ENCODE measurements at regions not wholly inside any gene's neighbourhood (a gene's known extent, or its start where the extent isn't known, plus 50 kb on each side); places are given as distances from the start of the nearest gene placed in this dataset.

DNA sequence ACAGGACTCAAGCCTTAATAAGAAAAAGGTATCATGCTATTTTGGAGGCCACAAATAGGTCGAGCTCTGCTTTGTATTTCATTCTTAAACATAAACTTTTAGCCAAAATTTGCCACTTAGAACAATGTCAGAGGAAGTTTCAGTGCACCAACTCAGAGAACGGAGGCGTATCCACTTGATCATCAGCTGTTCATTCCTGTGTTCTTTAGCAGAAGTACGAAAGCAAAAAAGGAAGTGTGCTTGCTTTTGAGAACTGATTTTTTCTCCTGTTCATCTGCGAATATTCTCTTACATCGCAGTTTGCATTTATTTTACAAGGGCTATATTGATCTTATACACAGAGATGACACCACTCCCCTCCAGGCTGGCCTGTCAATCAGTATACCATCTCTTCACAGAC is 188.6 kb upstream of the SOX5 start:
- BruUV-seq (replicated peaks), result no TSS peak

DNA sequence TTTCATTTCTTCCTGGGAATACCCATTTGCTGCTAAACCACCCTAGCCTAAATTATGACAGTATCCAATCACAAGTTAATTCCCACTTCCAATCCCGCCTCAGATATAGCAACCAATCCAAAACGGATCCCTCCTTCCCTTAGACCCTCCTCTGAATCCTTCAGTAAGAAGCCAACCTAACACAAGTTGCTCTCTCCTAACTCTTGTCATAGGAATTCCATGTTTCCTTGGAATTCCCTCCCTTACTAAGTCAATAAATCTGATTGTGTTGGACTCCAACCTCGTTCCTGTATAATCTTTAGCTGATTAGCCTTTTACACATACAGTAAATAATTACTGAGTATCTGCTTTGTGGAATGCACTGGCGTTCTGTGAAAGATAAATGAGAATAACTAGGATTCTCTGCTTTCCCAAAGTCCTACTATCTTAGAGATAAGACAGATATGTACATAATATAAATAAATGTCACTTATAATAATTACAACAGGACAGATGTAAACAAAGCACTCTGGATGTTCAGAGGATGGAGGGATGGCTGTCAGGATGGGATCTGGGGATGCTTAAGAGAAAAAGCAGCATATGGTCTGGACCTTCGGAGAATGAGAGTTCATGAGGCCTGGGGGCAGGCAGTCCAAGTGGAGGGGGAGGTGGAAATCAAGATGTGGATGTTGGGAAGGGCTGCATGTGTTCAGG is 185.8 kb upstream of the SOX5 start:
- ATAC-seq, result no peak
- TF ChIP-seq, protein P1, sequence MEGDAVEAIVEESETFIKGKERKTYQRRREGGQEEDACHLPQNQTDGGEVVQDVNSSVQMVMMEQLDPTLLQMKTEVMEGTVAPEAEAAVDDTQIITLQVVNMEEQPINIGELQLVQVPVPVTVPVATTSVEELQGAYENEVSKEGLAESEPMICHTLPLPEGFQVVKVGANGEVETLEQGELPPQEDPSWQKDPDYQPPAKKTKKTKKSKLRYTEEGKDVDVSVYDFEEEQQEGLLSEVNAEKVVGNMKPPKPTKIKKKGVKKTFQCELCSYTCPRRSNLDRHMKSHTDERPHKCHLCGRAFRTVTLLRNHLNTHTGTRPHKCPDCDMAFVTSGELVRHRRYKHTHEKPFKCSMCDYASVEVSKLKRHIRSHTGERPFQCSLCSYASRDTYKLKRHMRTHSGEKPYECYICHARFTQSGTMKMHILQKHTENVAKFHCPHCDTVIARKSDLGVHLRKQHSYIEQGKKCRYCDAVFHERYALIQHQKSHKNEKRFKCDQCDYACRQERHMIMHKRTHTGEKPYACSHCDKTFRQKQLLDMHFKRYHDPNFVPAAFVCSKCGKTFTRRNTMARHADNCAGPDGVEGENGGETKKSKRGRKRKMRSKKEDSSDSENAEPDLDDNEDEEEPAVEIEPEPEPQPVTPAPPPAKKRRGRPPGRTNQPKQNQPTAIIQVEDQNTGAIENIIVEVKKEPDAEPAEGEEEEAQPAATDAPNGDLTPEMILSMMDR (conservative IDR thresholded peaks at IDR 0.05; ENCODE audit: low read depth, low read length), result no peak
- TF ChIP-seq EZH2 (IDR thresholded peaks at IDR 0.05; ENCODE audit: low read length, unreplicated experiment), result no peak
- H3K9me3 ChIP-seq (ENCODE audit: low read length), result no peaks in the 10 kb centered on the region

More for the DNA sequence above, 188.6 kb upstream of the SOX5 start:
- no peak overlapping the region for H3K4me3 ChIP-seq (ENCODE audit: low read length)
- H2AFZ ChIP-seq (ENCODE audit: low read length), result no peak overlapping the region
- H3F3A ChIP-seq (ENCODE audit: low read length, unreplicated experiment), result no peaks in the 10 kb centered on the region
- ATAC-seq, result no peak
- H3K9ac ChIP-seq (ENCODE audit: low read length), result no peak overlapping the region
- no peak for DNase-seq
- no peak overlapping the region for H3K4me2 ChIP-seq (ENCODE audit: low read length)
- H3K27ac ChIP-seq (ENCODE audit: low read length), result no peak overlapping the region
- peaks cover 16% of the 10 kb centered on the region; the same call in 1 of the 2 replicates for H3K27me3 ChIP-seq (ENCODE audit: low read length)
- no peaks in the 10 kb centered on the region for H3K9me2 ChIP-seq (replicated peaks; ENCODE audit: low read length)
- H3K36me3 ChIP-seq (ENCODE audit: low read depth, low read length), result no peaks in the 10 kb centered on the region
- ChIA-PET POLR2A (ENCODE audit: unreplicated experiment) (no interaction called here), CTCF (no interaction called here)
- TF ChIP-seq EZH2phosphoT487 (IDR thresholded peaks at IDR 0.05; ENCODE audit: borderline replicate concordance, low read length) (no peak), EZH2 (IDR thresholded peaks at IDR 0.05; ENCODE audit: low read length, unreplicated experiment) (no peak)
- TF ChIP-seq, protein P1 (conservative IDR thresholded peaks at IDR 0.05; ENCODE audit: low read depth, low read length), result no peak
- no peaks in the 10 kb centered on the region for H3K79me2 ChIP-seq (ENCODE audit: low read length)
- no peaks in the 10 kb centered on the region for H3K4me1 ChIP-seq (ENCODE audit: insufficient read depth, low read length)
- intact Hi-C loops (cut with micrococcal nuclease), result no loop called here
- no peaks in the 10 kb centered on the region for H3K9me3 ChIP-seq (ENCODE audit: low read length)
- no peaks in the 10 kb centered on the region for H4K20me1 ChIP-seq (ENCODE audit: low read length)

DNA sequence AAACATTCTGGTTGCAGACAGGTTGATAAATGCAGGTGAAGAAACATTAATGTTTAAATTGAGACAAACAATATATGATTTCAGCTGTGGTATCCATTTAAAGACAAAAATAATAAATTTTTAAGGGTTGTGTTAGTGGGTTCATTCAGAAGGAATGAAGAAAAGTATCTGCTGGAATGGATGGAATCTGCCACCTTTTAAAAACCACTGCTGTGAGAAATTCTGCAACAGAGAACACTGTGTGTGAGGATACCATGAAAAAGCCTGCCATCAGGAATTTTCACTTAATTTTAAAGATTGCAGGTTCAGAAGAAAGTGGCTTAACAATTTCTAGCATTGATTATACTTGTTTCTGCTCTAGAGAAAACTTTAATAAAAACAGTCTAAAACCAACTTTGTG is 184.6 kb upstream of the SOX5 start:
- Histone ChIP-seq H3K27ac (ENCODE audit: low read length) (no peak overlapping the region), H3K9me2 (replicated peaks; ENCODE audit: low read length) (no peaks in the 10 kb centered on the region), H2AFZ (ENCODE audit: low read length) (no peak overlapping the region), H3K4me1 (ENCODE audit: insufficient read depth, low read length) (no peaks in the 10 kb centered on the region), H4K20me1 (ENCODE audit: low read length) (no peaks in the 10 kb centered on the region), H3K9me3 (ENCODE audit: low read length) (no peaks in the 10 kb centered on the region), H3K27me3 (ENCODE audit: low read length) (0 out of 2 replicates have a peak, but pooled peaks cover 4% of the 10 kb centered on the region), H3K9ac (ENCODE audit: low read length) (no peak overlapping the region), H3K36me3 (ENCODE audit: low read depth, low read length) (no peaks in the 10 kb centered on the region), H3K79me2 (ENCODE audit: low read length) (no peaks in the 10 kb centered on the region), H3K4me2 (ENCODE audit: low read length) (no peak overlapping the region), H3F3A (ENCODE audit: low read length, unreplicated experiment) (no peaks in the 10 kb centered on the region), H3K4me3 (ENCODE audit: low read length) (no peak overlapping the region)
- POLR2A ChIA-PET (ENCODE audit: unreplicated experiment), result no interaction called here
- CTCF ChIA-PET, result no interaction called here
- DNase-seq (no peak), ATAC-seq (no peak)
- BruUV-seq (replicated peaks), result no TSS peak
- no peak for TF ChIP-seq EZH2 (IDR thresholded peaks at IDR 0.05; ENCODE audit: low read length, unreplicated experiment)
- TF ChIP-seq, protein P1 (conservative IDR thresholded peaks at IDR 0.05; ENCODE audit: low read depth, low read length), result no peak
- TF ChIP-seq EZH2phosphoT487 (IDR thresholded peaks at IDR 0.05; ENCODE audit: borderline replicate concordance, low read length), result no peak
- intact Hi-C loops (cut with micrococcal nuclease), result no loop called here

More for the DNA sequence above, 185.8 kb upstream of the SOX5 start:
- DNase-seq, result no peak
- Histone ChIP-seq H3K9ac (ENCODE audit: low read length) (no peak overlapping the region), H3K27me3 (ENCODE audit: low read length) (peaks cover 13% of the 10 kb centered on the region; the same call in 1 of the 2 replicates), H3K4me2 (ENCODE audit: low read length) (no peak overlapping the region), H3F3A (ENCODE audit: low read length, unreplicated experiment) (no peaks in the 10 kb centered on the region), H3K4me3 (ENCODE audit: low read length) (no peak overlapping the region), H3K27ac (ENCODE audit: low read length) (no peak overlapping the region), H4K20me1 (ENCODE audit: low read length) (no peaks in the 10 kb centered on the region), H3K36me3 (ENCODE audit: low read depth, low read length) (no peaks in the 10 kb centered on the region), H3K79me2 (ENCODE audit: low read length) (no peaks in the 10 kb centered on the region), H3K9me2 (replicated peaks; ENCODE audit: low read length) (no peaks in the 10 kb centered on the region), H3K4me1 (ENCODE audit: insufficient read depth, low read length) (no peaks in the 10 kb centered on the region), H2AFZ (ENCODE audit: low read length) (no peak overlapping the region)
- no TSS peak for BruUV-seq (replicated peaks)
- intact Hi-C loops (cut with micrococcal nuclease), result no loop called here
- ChIA-PET CTCF (no interaction called here), POLR2A (ENCODE audit: unreplicated experiment) (no interaction called here)

All from PC-3 (cell line).